ENCODE measurements at regions not wholly inside any gene's neighbourhood (a gene's known extent, or its start where the extent isn't known, plus 50 kb on each side); places are given as distances from the start of the nearest gene placed in this dataset.

DNA sequence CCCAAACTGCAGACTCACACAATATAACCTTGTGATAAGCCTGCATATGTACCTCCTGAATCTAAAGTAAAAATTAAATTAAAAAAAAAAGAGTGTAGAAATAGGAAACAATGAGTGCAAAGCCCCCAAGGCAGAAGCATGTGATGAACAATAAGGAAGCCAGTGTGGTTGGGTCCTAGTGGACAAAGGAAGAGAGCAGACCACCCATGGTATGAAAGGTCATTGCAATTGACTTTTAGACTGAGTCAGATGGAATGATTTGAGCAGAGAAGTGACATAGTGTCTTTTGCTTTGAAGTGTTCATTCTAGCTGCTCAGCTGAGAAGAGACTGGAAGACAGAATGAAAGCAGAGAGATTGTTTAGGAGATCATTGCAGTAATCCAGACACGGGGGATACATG lies 417.1 kb downstream of the RAD51AP2 start:
- TF ChIP-seq POLR2AphosphoS5 (IDR thresholded peaks at IDR 0.05; ENCODE audit: low read depth, low read length) (no peak), TAF1 (IDR thresholded peaks at IDR 0.05; ENCODE audit: borderline replicate concordance, low read depth, low read length) (no peak), POLR2A (IDR thresholded peaks at IDR 0.05; ENCODE audit: low read depth, low read length) (no peak)

Data from GM12892 (cell line).